ENCODE measurements at regions not wholly inside any gene's neighbourhood (a gene's known extent, or its start where the extent isn't known, plus 50 kb on each side); places are given as distances from the start of the nearest gene placed in this dataset.

DNA sequence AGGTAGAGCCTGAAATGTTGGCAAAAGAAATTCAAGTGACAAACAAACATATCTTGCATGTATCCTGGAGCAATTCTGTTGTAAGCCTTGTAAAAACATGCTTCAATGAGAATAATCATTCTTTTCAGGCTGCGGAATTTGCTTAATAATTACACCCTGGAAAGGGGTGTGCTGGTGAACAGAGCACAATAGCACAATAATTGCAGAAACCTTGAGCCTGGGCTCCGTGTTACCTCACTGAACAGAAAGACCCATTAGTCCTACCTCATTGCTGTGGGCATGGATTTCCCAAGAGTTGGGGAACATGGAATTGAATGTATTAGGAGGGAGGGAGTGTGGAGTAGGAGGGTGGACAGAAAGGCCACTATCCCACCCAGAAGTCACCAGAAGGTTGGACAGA lies 168.0 kb upstream of the ALKAL2 start:
- TF ChIP-seq EZH2phosphoT487 (IDR thresholded peaks at IDR 0.05; ENCODE audit: borderline replicate concordance, low read depth) (no peak), MXI1 (IDR thresholded peaks at IDR 0.05; ENCODE audit: low read depth, low read length) (no peak), YY1 (IDR thresholded peaks at IDR 0.05; ENCODE audit: low read depth) (no peak), FOXM1 (IDR thresholded peaks at IDR 0.05; ENCODE audit: low read depth) (no peak)
- TF ChIP-seq, protein P1, sequence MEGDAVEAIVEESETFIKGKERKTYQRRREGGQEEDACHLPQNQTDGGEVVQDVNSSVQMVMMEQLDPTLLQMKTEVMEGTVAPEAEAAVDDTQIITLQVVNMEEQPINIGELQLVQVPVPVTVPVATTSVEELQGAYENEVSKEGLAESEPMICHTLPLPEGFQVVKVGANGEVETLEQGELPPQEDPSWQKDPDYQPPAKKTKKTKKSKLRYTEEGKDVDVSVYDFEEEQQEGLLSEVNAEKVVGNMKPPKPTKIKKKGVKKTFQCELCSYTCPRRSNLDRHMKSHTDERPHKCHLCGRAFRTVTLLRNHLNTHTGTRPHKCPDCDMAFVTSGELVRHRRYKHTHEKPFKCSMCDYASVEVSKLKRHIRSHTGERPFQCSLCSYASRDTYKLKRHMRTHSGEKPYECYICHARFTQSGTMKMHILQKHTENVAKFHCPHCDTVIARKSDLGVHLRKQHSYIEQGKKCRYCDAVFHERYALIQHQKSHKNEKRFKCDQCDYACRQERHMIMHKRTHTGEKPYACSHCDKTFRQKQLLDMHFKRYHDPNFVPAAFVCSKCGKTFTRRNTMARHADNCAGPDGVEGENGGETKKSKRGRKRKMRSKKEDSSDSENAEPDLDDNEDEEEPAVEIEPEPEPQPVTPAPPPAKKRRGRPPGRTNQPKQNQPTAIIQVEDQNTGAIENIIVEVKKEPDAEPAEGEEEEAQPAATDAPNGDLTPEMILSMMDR (IDR thresholded peaks at IDR 0.05): no peak
- TF ChIP-seq, protein P2, sequence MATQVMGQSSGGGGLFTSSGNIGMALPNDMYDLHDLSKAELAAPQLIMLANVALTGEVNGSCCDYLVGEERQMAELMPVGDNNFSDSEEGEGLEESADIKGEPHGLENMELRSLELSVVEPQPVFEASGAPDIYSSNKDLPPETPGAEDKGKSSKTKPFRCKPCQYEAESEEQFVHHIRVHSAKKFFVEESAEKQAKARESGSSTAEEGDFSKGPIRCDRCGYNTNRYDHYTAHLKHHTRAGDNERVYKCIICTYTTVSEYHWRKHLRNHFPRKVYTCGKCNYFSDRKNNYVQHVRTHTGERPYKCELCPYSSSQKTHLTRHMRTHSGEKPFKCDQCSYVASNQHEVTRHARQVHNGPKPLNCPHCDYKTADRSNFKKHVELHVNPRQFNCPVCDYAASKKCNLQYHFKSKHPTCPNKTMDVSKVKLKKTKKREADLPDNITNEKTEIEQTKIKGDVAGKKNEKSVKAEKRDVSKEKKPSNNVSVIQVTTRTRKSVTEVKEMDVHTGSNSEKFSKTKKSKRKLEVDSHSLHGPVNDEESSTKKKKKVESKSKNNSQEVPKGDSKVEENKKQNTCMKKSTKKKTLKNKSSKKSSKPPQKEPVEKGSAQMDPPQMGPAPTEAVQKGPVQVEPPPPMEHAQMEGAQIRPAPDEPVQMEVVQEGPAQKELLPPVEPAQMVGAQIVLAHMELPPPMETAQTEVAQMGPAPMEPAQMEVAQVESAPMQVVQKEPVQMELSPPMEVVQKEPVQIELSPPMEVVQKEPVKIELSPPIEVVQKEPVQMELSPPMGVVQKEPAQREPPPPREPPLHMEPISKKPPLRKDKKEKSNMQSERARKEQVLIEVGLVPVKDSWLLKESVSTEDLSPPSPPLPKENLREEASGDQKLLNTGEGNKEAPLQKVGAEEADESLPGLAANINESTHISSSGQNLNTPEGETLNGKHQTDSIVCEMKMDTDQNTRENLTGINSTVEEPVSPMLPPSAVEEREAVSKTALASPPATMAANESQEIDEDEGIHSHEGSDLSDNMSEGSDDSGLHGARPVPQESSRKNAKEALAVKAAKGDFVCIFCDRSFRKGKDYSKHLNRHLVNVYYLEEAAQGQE (IDR thresholded peaks at IDR 0.05; ENCODE audit: low read depth, low read length): no peak
- TF ChIP-seq, protein P3, sequence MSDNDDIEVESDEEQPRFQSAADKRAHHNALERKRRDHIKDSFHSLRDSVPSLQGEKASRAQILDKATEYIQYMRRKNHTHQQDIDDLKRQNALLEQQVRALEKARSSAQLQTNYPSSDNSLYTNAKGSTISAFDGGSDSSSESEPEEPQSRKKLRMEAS (IDR thresholded peaks at IDR 0.05; ENCODE audit: low read depth): no peak
